Spleen (tissue), 11 donors: ENCODE measurements at regions not wholly inside any gene's neighbourhood (a gene's known extent, or its start where the extent isn't known, plus 50 kb on each side); places are given as distances from the start of the nearest gene placed in this dataset.

ENCODE experiments used
- DNase-seq: peaks from one replicate; pipeline ENCODE4 v3.0.0-alpha.2; 2020
- H3K27ac ChIP-seq, 8 donors: fragments of 200-600 bp; sonication (generic) in 7 of 8; 1 replicate in 4 of 8; 2 replicates in 4 of 8; pipeline versions ENCODE4 v1.5.0 to v1.8.0; 2016 to 2021; ENCODE audit warnings: inconsistent platforms in 4 of 8, mild to moderate bottlenecking in 4 of 8, moderate library complexity in 1 of 8
- H3K27me3 ChIP-seq, 7 donors: fragments of 200-600 bp; sonication (generic) in 6 of 7; replicated peaks in 1 of 7; 1 replicate in 4 of 7; 2 replicates in 3 of 7; pipeline versions ENCODE4 v1.5.0 to v1.8.0; 2016 to 2021; ENCODE audit warnings: inconsistent platforms in 3 of 7, mild to moderate bottlenecking in 1 of 7
- H3K36me3 ChIP-seq, 6 donors: fragments of 200-600 bp; sonication (generic) in 5 of 6; 1 replicate in 4 of 6; 2 replicates in 2 of 6; pipeline versions ENCODE4 v1.5.0 to v1.8.0; 2016 to 2021; ENCODE audit warnings: inconsistent platforms in 2 of 6
- H3K4me1 ChIP-seq, 6 donors: fragments of 200-600 bp; sonication (generic) in 5 of 6; 1 replicate in 3 of 6; 2 replicates in 3 of 6; pipeline versions ENCODE4 v1.5.0 to v1.8.0; 2016 to 2021; ENCODE audit warnings: inconsistent platforms in 3 of 6
- H3K4me3 ChIP-seq, 8 donors: fragments of 200-600 bp; sonication (generic) in 7 of 8; 1 replicate in 4 of 8; 2 replicates in 4 of 8; pipeline versions ENCODE4 v1.5.0 to v1.8.0; 2016 to 2021; ENCODE audit warnings: inconsistent platforms in 4 of 8, mild to moderate bottlenecking in 4 of 8, moderate library complexity in 2 of 8
- H3K9me3 ChIP-seq, 8 donors: fragments of 200-600 bp; sonication (generic) in 7 of 8; 1 replicate in 4 of 8; 2 replicates in 4 of 8; pipeline versions ENCODE4 v1.5.0 to v1.8.0; 2016 to 2021; ENCODE audit warnings: inconsistent platforms in 4 of 8
- CTCF ChIP-seq, 11 experiments: fragments of 200-600 bp in 7 of 11; fragments of 450-650 bp in 4 of 11; sonication (generic) in 4 of 11; IDR thresholded peaks in 8 of 11; conservative IDR thresholded peaks in 3 of 11; 1 replicate in 7 of 11; 2 replicates in 4 of 11; pipeline versions ENCODE4 v1.4.0 to v1.8.0; 2016 to 2021; ENCODE audit warnings: antibody characterized with exemption in 11 of 11, inconsistent platforms in 4 of 11, mild to moderate bottlenecking in 1 of 11
- POLR2A ChIP-seq, 3 donors: fragments of 450-650 bp; IDR thresholded peaks; one replicate each; pipeline ENCODE4 v1.5.1; 2017; ENCODE audit warnings: antibody characterized with exemption in 3 of 3, mild to moderate bottlenecking in 1 of 3
- POLR2AphosphoS5 ChIP-seq, 3 donors: sonication (generic); formaldehyde crosslinking; IDR thresholded peaks; one replicate each; pipeline ENCODE4 v1.5.1; 2017; ENCODE audit warnings: antibody characterized with exemption in 3 of 3
- WGBS, 5 donors: extraction: QIAGEN DNeasy Blood & Tissue Kit in 3 of 5; methylation state at CpG; one replicate each; pipeline versions ENCODE4 v1.1.5 to v1.1.7; 2013 to 2018; 5-methylcytosine and 5-hydroxymethylcytosine counted together
- intact Hi-C: fragments of 100-400 bp; cut with DNase I; formaldehyde crosslinking; loops from one replicate; pipeline ENCODE4 v1.15.0; 2023; ENCODE audit warnings: low total_unique reads
- donor health status: healthy with polysubstance abuse.
- donor health status: DM: no; HTN: no; CAD: no; lungs with moderate emphysema.
- donor health status: DM: no; HTN: no; CAD: no.
- donor health status: Bipolar disorder and iron deficiency.
- donor health status: healthy.
- donor health status: DM: no; HTN: no; CAD: no.
- donor health status: DM: yes; HTN: yes; CAD: no.

GRCh38 chr11:90912631-90913030 is 689.8 kb upstream of the CHORDC1 start:
- H3K9me3 ChIP-seq = no peaks in the 10 kb centered on the region
- H3K27me3 ChIP-seq = no peaks in the 10 kb centered on the region
- H3K4me1 ChIP-seq = no peaks in the 10 kb centered on the region
- intact Hi-C loops = no loop called here
- DNase-seq = no peak
- no peak for TF ChIP-seq POLR2A (IDR thresholded peaks at IDR 0.05)
- no peak for TF ChIP-seq CTCF (IDR thresholded peaks at IDR 0.05 in 8 of 11, conservative IDR thresholded peaks at IDR 0.05 in 3 of 11)
- TF ChIP-seq POLR2AphosphoS5 (IDR thresholded peaks at IDR 0.05) = no peak
- H3K4me3 ChIP-seq = no peak overlapping the region
- whole genome bisulfite sequencing, 5 donors = 84 to 95% (median 92%) methylated on average over 5 of the region's 5 CpGs
- H3K27ac ChIP-seq = no peak overlapping the region
- no peaks in the 10 kb centered on the region for H3K36me3 ChIP-seq

DNA sequence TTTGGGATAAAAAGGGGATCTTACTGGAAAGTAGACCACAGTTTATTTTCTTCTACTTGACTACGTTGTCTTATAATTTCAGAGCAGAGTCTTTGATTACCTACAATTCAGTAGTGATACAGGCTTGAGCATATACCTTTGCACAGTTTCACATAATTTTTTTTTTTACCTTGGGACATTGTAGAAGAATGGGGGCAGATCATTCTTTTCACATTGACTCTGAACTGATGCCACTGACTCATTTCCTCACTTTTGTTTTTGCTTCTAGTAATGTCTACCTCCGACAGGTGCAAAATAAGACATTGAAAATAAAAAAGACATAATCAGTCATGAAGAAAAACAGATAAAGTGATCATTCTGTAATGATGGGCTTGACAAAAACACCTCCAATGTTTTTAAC is 688.3 kb upstream of the CHORDC1 start:
- Histone ChIP-seq H3K9me3 (no peaks in the 10 kb centered on the region), H3K27ac (no peak overlapping the region), H3K36me3 (no peaks in the 10 kb centered on the region), H3K4me1 (no peaks in the 10 kb centered on the region), H3K27me3 (no peaks in the 10 kb centered on the region), H3K4me3 (no peak overlapping the region)
- WGBS, 5 donors = 75 to 92% (median 81%) methylated on average over 2 of the region's 2 CpGs
- intact Hi-C loops = no loop called here
- DNase-seq = no peak
- TF ChIP-seq POLR2AphosphoS5 (IDR thresholded peaks at IDR 0.05) = no peak
- no peak for TF ChIP-seq POLR2A (IDR thresholded peaks at IDR 0.05)
- TF ChIP-seq CTCF (IDR thresholded peaks at IDR 0.05 in 8 of 11, conservative IDR thresholded peaks at IDR 0.05 in 3 of 11) = no peak

DNA sequence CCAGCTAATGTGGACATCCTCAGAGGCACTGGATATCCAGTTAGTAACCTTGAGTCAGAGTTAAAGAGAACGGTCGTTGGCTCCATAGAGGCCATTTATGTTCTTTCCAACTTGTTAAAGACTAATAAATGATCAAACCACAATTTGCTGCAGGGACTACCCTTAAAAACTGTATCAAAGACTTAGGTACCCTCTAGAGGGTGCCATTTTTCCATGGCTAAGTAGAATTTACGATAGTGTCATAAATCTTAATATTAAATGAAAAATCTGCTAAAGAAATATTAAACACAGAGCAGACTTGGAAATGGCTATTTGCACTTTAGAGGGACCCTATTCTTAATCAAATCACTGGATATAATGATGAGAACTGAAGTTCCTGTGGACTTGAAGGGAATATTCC is 685.2 kb upstream of the CHORDC1 start:
- 71 to 78% (median 73%) methylated on average over 3 of the region's 3 CpGs for WGBS, 5 donors
- no peak for TF ChIP-seq POLR2A (IDR thresholded peaks at IDR 0.05)
- no peak for TF ChIP-seq POLR2AphosphoS5 (IDR thresholded peaks at IDR 0.05)
- no peak for TF ChIP-seq CTCF (IDR thresholded peaks at IDR 0.05 in 8 of 11, conservative IDR thresholded peaks at IDR 0.05 in 3 of 11)
- no peaks in the 10 kb centered on the region for H3K27me3 ChIP-seq
- no peak overlapping the region for H3K27ac ChIP-seq
- H3K36me3 ChIP-seq = no peaks in the 10 kb centered on the region
- no peaks in the 10 kb centered on the region for H3K4me1 ChIP-seq
- intact Hi-C loops = no loop called here
- no peak overlapping the region for H3K4me3 ChIP-seq
- no peak for DNase-seq
- peaks cover 0 to 4% (median 0%) of the 10 kb centered on the region in 8 donors for H3K9me3 ChIP-seq

DNA sequence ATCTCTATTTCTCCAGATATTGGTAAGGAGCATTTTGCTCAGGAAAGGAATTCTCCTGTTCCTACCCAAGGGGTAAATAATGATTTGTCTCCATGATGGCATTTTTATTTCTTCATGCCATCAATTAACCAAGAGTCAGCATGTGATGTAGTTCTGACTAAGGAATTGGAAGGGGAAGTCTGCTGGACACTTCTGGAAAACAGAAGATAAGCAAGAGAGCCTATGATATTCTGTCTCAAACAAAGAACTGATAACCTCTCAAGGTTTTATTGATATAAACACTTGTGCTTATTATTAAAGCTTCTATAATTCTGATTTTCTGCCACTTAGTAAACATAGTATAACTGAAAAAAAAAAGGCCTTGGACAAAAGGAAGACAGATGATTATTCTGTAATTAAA is 673.0 kb upstream of the CHORDC1 start:
- intact Hi-C loops = no loop called here
- no peak for DNase-seq
- Histone ChIP-seq H3K27me3 (no peaks in the 10 kb centered on the region), H3K4me1 (no peaks in the 10 kb centered on the region), H3K36me3 (no peaks in the 10 kb centered on the region), H3K9me3 (peaks cover 0 to 12% (median 3%) of the 10 kb centered on the region in 8 donors), H3K27ac (peak overlapping the region in 1 of 8 donors; percentile 35), H3K4me3 (no peak overlapping the region)
- TF ChIP-seq CTCF (IDR thresholded peaks at IDR 0.05 in 8 of 11, conservative IDR thresholded peaks at IDR 0.05 in 3 of 11) (no peak), POLR2AphosphoS5 (IDR thresholded peaks at IDR 0.05) (no peak), POLR2A (IDR thresholded peaks at IDR 0.05) (no peak)
